IPS-18a (cell line): ENCODE measurements at regions not wholly inside any gene's neighbourhood (a gene's known extent, or its start where the extent isn't known, plus 50 kb on each side); places are given as distances from the start of the nearest gene placed in this dataset.

ENCODE experiments used
- H3K27ac ChIP-seq: one replicate; pipeline ENCODE4 v1.5.1; 2013; ENCODE audit warnings: low read length
- H3K27me3 ChIP-seq: one replicate; pipeline ENCODE4 v1.6.1; 2013; ENCODE audit warnings: mild to moderate bottlenecking, low read length; ENCODE audit not compliant: control insufficient read depth, insufficient read depth
- H3K36me3 ChIP-seq: one replicate; pipeline ENCODE4 v1.6.1; 2013; ENCODE audit warnings: low read depth, low read length; ENCODE audit not compliant: control insufficient read depth
- H3K4me1 ChIP-seq: one replicate; pipeline ENCODE4 v1.6.1; 2013; ENCODE audit warnings: low read depth, low read length; ENCODE audit not compliant: control insufficient read depth
- H3K4me3 ChIP-seq: one replicate; pipeline ENCODE4 v1.5.1; 2013; ENCODE audit warnings: low read length
- H3K9ac ChIP-seq: one replicate; pipeline ENCODE4 v1.6.1; 2013; ENCODE audit warnings: mild to moderate bottlenecking, low read length, moderate library complexity
- H3K9me3 ChIP-seq: one replicate; pipeline ENCODE4 v1.6.1; 2013; ENCODE audit warnings: low read depth, low read length; ENCODE audit not compliant: control insufficient read depth

DNA sequence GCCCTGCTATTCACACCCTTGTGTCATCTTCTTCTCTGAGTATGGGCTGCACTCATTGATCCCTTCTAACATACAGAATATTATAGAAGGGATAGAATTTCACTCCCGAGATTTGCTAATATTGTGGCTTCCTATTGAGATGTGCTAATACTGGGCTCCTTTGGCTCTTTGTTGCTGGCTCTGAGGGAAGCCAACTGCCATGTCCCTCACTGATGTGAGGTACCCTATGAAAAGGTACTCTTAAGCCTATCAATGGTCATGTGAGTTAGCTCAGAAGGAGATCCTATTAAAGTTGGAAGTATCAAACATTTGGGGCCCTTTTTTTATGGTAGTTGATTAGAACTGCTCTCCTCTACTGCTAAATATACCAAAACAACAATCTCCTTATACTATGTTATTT, 665.2 kb upstream of the ZWINT start:
- H3K4me1 ChIP-seq: no peaks in the 10 kb centered on the region
- no peak overlapping the region for H3K9ac ChIP-seq
- H3K9me3 ChIP-seq: no peaks in the 10 kb centered on the region
- no peaks in the 10 kb centered on the region for H3K27me3 ChIP-seq
- no peak overlapping the region for H3K4me3 ChIP-seq
- H3K27ac ChIP-seq: no peak overlapping the region
- H3K36me3 ChIP-seq: no peaks in the 10 kb centered on the region

DNA sequence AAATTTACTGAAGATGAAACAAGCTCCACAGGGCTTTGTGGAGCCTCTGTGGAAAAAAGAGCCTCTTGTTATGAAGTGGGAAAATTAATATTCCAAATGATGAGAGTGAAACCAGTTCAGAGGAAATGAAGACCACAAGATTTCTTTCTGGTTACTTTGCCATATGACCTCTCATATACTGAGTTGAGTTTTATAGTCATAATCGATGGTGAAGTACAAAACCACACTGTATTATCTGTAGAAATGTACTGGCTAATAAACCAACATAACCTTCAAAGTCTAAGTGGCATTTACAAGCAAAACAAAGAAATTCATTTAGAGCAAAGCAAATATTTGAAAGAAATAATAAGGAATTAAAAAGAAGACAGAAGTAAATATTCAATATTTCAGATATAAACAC, 662.6 kb upstream of the ZWINT start:
- Histone ChIP-seq H3K9ac (no peak overlapping the region), H3K36me3 (no peaks in the 10 kb centered on the region), H3K4me3 (no peak overlapping the region), H3K9me3 (no peaks in the 10 kb centered on the region), H3K27me3 (no peaks in the 10 kb centered on the region), H3K4me1 (peaks cover 8% of the 10 kb centered on the region), H3K27ac (no peak overlapping the region)

DNA sequence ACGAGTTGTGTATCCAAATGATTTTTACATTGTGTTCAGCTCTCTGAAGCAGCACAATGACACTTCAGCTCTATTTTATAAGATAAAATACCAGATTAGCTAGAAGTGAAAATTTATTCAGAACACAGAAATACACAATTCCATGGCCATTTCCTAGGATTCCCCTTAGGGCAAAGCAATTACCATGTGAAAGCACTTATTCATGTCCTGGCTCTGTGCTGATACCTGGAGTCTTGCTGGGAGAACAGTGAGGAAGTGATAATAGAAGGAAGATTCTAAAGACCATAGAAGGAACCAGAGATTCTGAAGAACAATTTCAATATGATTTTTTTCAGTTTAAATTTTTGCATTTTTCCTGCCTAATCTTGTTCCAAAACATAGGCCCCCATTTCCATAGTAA, 657.4 kb upstream of the ZWINT start:
- Histone ChIP-seq H3K9ac (no peak overlapping the region), H3K9me3 (no peaks in the 10 kb centered on the region), H3K4me1 (peaks cover 17% of the 10 kb centered on the region), H3K27ac (peak overlapping the region; percentile 26), H3K36me3 (no peaks in the 10 kb centered on the region), H3K27me3 (no peaks in the 10 kb centered on the region), H3K4me3 (no peak overlapping the region)

DNA sequence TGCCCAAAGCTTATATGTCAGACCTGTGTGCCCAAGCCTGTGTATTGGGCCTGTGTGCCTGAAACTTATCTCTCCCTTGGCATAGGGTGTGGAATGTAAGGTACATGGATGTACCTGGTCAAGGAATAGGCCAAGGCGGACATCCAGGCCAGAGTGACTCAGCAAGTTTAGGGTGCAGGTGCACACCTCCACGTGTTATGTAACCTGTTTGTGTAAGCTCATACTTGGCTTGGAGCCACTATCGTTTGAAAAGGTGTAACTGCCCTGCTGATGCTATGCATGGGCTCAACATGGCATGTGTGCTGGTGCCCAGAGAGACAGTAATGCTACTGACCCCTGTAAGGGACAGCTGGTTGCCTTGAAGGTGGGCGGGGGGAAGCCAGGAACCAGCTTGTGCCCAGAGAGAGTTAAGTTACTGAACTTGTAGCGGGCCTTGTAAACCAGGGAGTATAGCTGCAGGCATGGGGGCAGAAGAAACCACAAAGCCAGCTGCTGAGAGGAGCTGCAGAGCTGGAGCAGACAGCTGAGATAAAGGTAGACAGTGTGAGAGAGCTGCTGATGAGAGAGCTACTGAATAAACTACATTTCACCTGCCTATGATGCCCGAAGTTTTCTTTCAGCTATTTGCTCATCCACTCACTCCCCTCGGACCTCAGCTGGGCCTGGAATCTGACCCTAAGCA, 656.4 kb upstream of the ZWINT start:
- Histone ChIP-seq H3K4me3 (no peak overlapping the region), H3K9ac (no peak overlapping the region), H3K9me3 (no peaks in the 10 kb centered on the region), H3K36me3 (no peaks in the 10 kb centered on the region), H3K27me3 (no peaks in the 10 kb centered on the region), H3K27ac (no peak overlapping the region), H3K4me1 (peaks cover 17% of the 10 kb centered on the region)

DNA sequence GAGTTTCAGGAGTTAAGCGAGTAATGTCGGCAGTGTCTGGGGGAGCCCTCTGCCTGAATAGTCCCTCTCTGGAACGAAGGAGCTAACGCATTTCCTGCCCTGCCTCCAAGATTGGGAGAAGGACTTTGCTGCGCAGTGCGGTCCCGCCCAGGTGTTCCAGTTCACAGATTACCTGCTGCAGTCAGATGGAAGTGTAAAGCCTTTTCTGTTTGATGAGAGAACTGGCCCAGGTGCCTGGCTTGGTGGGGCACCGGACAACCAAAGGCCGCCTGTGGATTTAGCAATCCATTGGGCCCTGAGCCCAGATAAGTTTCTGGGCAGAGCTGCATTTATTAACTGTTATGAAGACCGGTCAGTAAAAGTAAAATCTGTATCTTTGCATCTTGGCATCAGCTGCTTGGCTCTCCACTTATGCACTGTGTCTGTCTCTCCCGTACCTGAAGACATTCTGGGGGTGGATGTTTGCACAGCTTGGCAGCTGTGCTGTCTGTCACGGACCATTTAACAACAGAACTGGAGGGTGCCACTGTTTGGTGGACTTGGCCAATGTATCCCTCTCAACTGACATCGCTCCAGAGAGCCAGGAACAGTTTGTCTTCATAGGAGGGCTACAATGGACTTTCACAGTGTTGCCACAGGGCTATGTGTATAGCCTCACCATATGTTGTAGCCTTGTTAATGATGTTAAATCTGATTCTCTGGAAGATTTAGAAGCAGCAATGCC, 654.7 kb upstream of the ZWINT start:
- no peak overlapping the region for H3K9ac ChIP-seq
- no peaks in the 10 kb centered on the region for H3K27me3 ChIP-seq
- no peaks in the 10 kb centered on the region for H3K36me3 ChIP-seq
- H3K27ac ChIP-seq: no peak overlapping the region
- peaks cover 17% of the 10 kb centered on the region for H3K4me1 ChIP-seq
- H3K4me3 ChIP-seq: no peak overlapping the region
- H3K9me3 ChIP-seq: no peaks in the 10 kb centered on the region

DNA sequence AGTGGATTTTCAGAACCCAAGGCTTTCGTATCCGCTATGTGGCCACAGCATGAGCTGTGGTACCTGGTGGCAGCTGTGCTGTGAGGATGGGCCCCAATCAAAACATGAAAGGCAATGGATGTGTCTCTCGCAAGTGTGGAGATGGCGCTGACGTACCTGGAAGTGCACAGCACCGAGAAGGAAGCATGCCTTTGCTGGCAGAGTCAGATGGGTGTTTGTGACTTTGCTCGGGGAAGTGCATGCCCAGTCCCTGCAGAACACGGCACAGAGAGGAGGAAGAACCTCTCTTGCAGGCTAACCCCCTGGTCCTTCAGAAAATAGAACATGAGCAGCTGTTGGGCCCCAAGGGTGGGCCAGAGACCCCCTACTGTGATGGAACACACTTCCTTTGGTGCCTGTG, 654.1 kb upstream of the ZWINT start:
- Histone ChIP-seq H3K9ac (no peak overlapping the region), H3K9me3 (no peaks in the 10 kb centered on the region), H3K27me3 (no peaks in the 10 kb centered on the region), H3K36me3 (no peaks in the 10 kb centered on the region), H3K4me3 (no peak overlapping the region), H3K27ac (no peak overlapping the region), H3K4me1 (peaks cover 17% of the 10 kb centered on the region)

DNA sequence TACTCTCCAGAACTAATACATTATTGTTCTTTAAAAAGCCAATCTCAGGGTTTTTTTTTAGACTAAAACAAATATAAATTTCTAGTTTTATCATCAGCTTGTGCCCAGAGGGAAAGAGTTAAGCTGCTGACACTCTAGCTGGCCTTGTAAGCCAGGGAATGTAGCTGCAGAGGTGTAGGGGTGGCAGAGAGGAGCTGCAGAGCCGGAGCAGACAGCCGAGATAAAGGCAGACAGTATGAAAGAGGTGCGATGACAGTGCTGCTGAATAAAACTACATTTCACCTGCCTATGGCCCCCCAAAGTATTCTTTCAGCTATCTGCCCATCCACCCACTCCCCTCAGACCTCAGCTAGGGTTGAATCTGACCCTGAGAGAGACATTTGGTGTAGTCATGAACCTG, 653.7 kb upstream of the ZWINT start:
- no peaks in the 10 kb centered on the region for H3K9me3 ChIP-seq
- no peaks in the 10 kb centered on the region for H3K36me3 ChIP-seq
- no peak overlapping the region for H3K4me3 ChIP-seq
- H3K9ac ChIP-seq: no peak overlapping the region
- H3K4me1 ChIP-seq: peaks cover 17% of the 10 kb centered on the region
- no peaks in the 10 kb centered on the region for H3K27me3 ChIP-seq
- no peak overlapping the region for H3K27ac ChIP-seq

DNA sequence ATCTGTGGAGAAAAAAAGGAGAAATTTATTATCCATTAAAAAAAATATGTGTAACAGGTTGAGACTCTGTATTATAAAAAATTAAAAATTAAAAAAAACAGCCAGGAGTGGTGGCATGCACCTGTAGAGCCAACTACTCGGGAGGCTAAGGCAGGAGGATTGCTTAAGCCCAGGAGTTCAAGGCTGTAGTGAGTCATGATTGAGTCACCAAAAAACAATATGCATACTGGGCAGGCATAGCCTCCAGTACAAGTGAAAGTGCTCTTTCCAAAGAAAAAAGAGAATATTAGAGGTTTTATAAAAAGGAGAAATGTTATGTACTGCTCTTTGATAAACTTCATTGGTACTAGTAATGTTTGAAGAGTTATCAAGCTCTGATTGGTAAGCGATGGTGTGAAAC, 647.1 kb upstream of the ZWINT start:
- Histone ChIP-seq H3K4me1 (no peaks in the 10 kb centered on the region), H3K27me3 (no peaks in the 10 kb centered on the region), H3K36me3 (no peaks in the 10 kb centered on the region), H3K9ac (no peak overlapping the region), H3K9me3 (no peaks in the 10 kb centered on the region), H3K4me3 (no peak overlapping the region), H3K27ac (no peak overlapping the region)

DNA sequence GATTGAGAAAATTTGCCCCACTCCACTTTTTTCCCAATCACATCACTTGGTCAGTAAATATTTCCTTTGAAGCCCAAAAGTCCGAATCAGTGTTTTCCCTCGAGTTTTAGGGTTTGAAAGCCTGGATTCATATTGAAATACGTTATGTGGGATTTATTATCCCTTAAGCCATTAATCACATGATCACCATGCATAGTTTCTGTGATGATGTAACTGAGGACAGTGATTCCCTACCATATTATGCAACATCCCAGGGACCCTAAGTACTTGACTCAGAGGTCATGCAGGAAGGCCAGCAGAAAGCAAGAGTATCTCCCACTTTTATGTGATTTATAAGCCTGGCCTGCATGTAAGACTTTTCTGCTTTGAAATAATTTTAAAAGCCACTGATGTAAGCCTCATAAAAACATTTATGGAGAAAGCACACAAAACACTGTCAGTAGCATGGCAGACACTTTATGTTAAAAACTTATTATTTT, 630.6 kb upstream of the ZWINT start:
- no peaks in the 10 kb centered on the region for H3K4me1 ChIP-seq
- H3K9ac ChIP-seq: no peak overlapping the region
- no peak overlapping the region for H3K27ac ChIP-seq
- H3K9me3 ChIP-seq: no peaks in the 10 kb centered on the region
- no peaks in the 10 kb centered on the region for H3K36me3 ChIP-seq
- no peak overlapping the region for H3K4me3 ChIP-seq
- no peaks in the 10 kb centered on the region for H3K27me3 ChIP-seq

DNA sequence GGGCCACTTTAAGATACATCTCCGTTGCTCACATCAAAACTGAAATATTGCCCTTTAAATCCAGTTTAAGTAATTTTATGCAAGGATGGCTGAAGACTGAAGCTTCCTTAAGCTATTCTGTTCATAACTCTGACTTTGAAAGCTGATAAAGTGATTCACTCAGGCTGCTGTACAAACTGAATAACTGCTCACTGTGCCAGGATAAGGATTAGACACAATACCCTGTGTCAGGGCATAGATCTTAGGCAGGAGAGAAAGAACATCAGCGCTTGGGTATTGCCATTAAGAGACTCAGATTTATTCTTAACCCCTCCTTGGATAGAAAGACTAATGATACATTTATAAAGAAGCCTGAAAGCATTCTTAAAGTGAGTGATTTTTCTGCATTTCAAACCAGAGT, 614.5 kb upstream of the ZWINT start:
- no peaks in the 10 kb centered on the region for H3K36me3 ChIP-seq
- H3K27ac ChIP-seq: no peak overlapping the region
- no peak overlapping the region for H3K4me3 ChIP-seq
- no peaks in the 10 kb centered on the region for H3K9me3 ChIP-seq
- no peak overlapping the region for H3K9ac ChIP-seq
- no peaks in the 10 kb centered on the region for H3K27me3 ChIP-seq
- no peaks in the 10 kb centered on the region for H3K4me1 ChIP-seq

DNA sequence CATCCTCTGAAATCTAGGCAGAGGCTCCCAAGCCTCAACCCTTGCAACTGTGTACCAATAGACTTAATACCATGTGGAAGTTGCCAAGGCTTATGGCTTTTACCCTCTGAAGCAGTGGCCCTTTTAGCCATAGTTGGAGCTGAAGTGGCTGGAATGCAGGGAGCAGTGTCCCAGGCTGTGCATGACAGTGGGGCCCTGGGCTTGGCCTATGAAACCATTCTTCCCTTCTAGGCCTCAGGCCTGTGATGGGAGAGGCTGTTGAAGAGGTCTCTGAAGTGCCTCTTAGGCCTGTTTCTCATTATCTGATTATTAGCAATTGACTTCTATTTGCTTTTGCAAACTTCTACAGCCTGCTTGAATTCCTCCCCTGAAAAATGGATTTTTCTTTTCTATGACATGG, 612.7 kb upstream of the ZWINT start:
- Histone ChIP-seq H3K4me1 (no peaks in the 10 kb centered on the region), H3K4me3 (no peak overlapping the region), H3K27ac (no peak overlapping the region), H3K9ac (no peak overlapping the region), H3K27me3 (no peaks in the 10 kb centered on the region), H3K9me3 (no peaks in the 10 kb centered on the region), H3K36me3 (no peaks in the 10 kb centered on the region)

DNA sequence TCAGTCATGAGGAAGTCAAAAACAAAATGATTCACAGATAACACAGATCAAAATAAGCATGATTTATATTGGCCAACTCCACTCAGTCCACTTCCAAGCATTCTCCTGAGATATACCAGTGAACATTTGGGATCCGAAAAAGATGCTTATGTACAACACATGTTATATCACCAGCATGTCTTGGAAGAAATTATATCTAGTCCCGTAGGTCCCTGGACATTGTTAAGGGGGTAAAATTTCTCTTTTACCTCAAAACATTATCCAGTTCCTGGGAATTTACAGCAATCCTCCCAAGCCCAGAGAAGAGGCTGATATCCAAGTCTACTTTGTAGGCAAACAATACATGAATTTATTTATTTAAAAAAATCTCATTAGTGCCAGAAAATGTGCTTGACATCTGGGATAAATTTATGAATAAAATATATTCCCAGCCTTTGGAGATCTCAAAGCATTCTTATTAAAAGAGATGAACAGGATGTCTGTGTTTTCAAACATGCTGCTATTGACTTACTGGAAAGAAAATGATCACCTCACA, 582.2 kb upstream of the ZWINT start:
- Histone ChIP-seq H3K9ac (no peak overlapping the region), H3K27ac (no peak overlapping the region), H3K9me3 (peaks cover 9% of the 10 kb centered on the region), H3K4me1 (no peaks in the 10 kb centered on the region), H3K27me3 (no peaks in the 10 kb centered on the region), H3K4me3 (no peak overlapping the region), H3K36me3 (no peaks in the 10 kb centered on the region)
